Stomach (tissue), 8 donors: ENCODE measurements at regions not wholly inside any gene's neighbourhood (a gene's known extent, or its start where the extent isn't known, plus 50 kb on each side); places are given as distances from the start of the nearest gene placed in this dataset.
"Not testable (repeated sequence)": the region's sequence is repeated elsewhere in the genome, so short reads cannot be mapped to it uniquely, and the experiment has no call there.

Experiments
- DNase-seq, 2 donors: peaks; one replicate each; pipeline versions ENCODE4 v3.0.0 to v3.0.0-alpha.2; 2013 to 2019
- H3K27ac ChIP-seq, 5 donors: fragments of 200-600 bp in 4 of 5; sonication (generic) in 4 of 5; one replicate each; pipeline ENCODE4 v1.5.1; 2013 to 2019; ENCODE audit warnings: mild to moderate bottlenecking in 1 of 5, moderate library complexity in 1 of 5
- H3K27me3 ChIP-seq, 3 donors: fragments of 200-600 bp; sonication (generic); one replicate each; pipeline ENCODE4 v1.5.1; 2017 to 2019; ENCODE audit warnings: mixed run types in 1 of 3
- H3K36me3 ChIP-seq, 4 donors: fragments of 200-600 bp; sonication (generic); 1 replicate in 3 of 4; 2 replicates in 1 of 4; pipeline ENCODE4 v1.5.1; 2016 to 2019
- H3K4me1 ChIP-seq, 4 donors: fragments of 200-600 bp; sonication (generic); one replicate each; pipeline ENCODE4 v1.5.1; 2016 to 2019
- H3K4me3 ChIP-seq, 4 donors: fragments of 200-600 bp; sonication (generic) in 3 of 4; one replicate each; pipeline ENCODE4 v1.5.1; 2016 to 2019; ENCODE audit warnings: mild to moderate bottlenecking in 1 of 4
- H3K9me3 ChIP-seq, 4 donors: fragments of 200-600 bp; sonication (generic); one replicate each; pipeline ENCODE4 v1.5.1; 2016 to 2019
- CTCF ChIP-seq, 7 experiments: fragments of 450-650 bp in 4 of 7; fragments of 200-600 bp in 3 of 7; sonication (generic) in 3 of 7; IDR thresholded peaks; one replicate each; pipeline ENCODE4 v1.5.1; 2016 to 2019; ENCODE audit warnings: antibody characterized with exemption in 7 of 7, control low read depth in 2 of 7, mild to moderate bottlenecking in 1 of 7
- EP300 ChIP-seq: sonication (generic); formaldehyde crosslinking; IDR thresholded peaks from one replicate; pipeline ENCODE4 v1.6.1; 2017; ENCODE audit warnings: antibody characterized with exemption
- POLR2A ChIP-seq, 4 donors: fragments of 450-650 bp; IDR thresholded peaks; one replicate each; pipeline ENCODE4 v1.6.1; 2016; ENCODE audit warnings: antibody characterized with exemption in 4 of 4, control low read depth in 2 of 4, mild to moderate bottlenecking in 1 of 4, moderate library complexity in 1 of 4
- POLR2AphosphoS5 ChIP-seq, 3 donors: sonication (generic); formaldehyde crosslinking; IDR thresholded peaks; one replicate each; pipeline ENCODE4 v1.6.1; 2016; ENCODE audit warnings: antibody characterized with exemption in 3 of 3
- WGBS, 5 donors: extraction: QIAGEN DNeasy Blood & Tissue Kit in 3 of 5; methylation state at CpG; one replicate each; pipeline versions ENCODE4 v1.1.5 to v1.1.7; 2013 to 2018; 5-methylcytosine and 5-hydroxymethylcytosine counted together
- intact Hi-C: fragments of 100-400 bp; cut with DNase I; formaldehyde crosslinking; loops from one replicate; pipeline ENCODE4 v1.15.1; 2023; ENCODE audit warnings: low total_unique reads
- donor health status: healthy with polysubstance abuse.
- donor health status: Bipolar disorder and iron deficiency.
- donor health status: healthy.

- no peak for TF ChIP-seq POLR2A (IDR thresholded peaks at IDR 0.05)
- TF ChIP-seq EP300, result no peak
- intact Hi-C loops, result no loop called here
- H3K4me3 ChIP-seq, result no peak overlapping the region
- no peak overlapping the region for H3K27ac ChIP-seq
- H3K4me1 ChIP-seq, result no peaks in the 10 kb centered on the region
- DNase-seq, result no peak
- no peaks in the 10 kb centered on the region for H3K27me3 ChIP-seq
- 92 to 97% (median 93%) methylated on average over 2 of the region's 2 CpGs for WGBS, 5 donors
- no peaks in the 10 kb centered on the region for H3K9me3 ChIP-seq
- no peaks in the 10 kb centered on the region for H3K36me3 ChIP-seq
These were observed 424.9 kb downstream of the SH2D1A start for GRCh38 chrX:124771292-124771691.

DNA sequence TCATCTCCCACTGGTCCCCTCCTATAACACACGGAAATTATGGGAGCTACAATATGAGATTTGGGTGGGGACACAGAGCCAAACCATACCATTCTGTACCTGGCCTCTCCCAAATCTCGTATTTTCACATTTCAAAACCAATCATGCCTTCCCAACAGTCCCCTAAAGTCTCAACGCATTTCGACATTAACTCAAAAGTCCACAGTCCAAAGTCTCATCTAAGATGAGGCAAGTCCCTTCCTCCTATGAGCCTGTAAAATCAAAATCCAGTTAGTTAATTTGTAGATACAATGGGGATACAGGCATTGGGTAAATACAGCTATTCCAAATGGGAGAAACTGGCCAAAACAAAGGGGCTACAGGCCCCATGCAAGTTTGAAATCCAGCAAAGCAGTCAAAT, 441.9 kb downstream of the SH2D1A start:
- not testable (repeated sequence) for H3K36me3 ChIP-seq

DNA sequence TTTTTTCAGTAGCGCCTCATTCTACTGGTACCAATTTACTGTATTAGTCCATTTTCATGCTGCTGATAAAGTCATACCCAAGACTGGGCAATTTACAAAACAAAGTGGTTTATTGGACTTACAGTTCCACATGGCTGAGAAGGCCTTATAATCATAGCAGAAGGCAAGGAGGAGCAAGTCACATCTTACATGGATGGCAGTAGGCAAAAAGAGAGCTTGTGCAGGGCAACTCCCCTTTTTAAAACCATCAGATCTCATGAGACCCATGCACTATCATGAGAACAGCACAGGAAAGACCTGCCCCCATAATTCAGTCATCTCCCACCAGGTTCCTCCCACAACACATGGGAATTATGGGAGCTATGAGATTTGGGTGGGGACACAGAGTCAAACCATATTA, 443.5 kb downstream of the SH2D1A start:
- intact Hi-C loops, result not testable (repeated sequence)
- WGBS, 5 donors, result 93 to 100% (median 98%) methylated on average over 1 of the region's 1 CpG

More for the DNA sequence above, 441.9 kb downstream of the SH2D1A start:
- H3K4me1 ChIP-seq, H3K27me3 ChIP-seq, DNase-seq, H3K9me3 ChIP-seq, H3K4me3 ChIP-seq, H3K27ac ChIP-seq, intact Hi-C loops: not testable (repeated sequence)
- WGBS, 5 donors, result 66 to 94% (median 79%) methylated on average over 4 of the region's 4 CpGs

DNA sequence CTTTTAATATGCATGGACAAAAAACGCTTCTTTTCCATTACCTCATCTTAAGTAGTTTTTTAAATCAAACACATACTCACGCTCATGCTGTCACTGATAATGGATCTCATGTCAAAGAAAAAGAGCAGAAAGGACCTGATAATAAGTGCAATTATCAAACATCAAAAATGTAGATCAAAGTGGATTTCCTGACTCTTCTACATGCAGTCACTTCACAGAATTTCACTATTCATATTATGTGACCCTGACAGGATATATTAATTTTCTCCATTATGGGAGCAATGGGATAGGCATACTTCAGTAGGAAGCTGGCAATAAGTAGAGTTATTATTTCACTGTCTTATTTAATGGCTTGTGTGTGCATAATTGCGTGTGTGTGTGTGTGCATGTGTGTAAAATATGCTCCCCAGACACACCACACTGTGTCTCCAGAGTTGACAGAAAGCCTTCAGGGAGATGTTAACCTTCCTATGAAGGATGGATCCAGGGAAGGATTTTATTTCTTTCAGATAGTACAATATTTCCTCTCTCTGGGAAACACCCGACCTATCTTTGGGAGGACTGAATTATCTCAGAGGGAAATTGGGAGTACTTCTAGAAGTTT, 445.2 kb downstream of the SH2D1A start:
- intact Hi-C loops, result no loop called here
- no peak for TF ChIP-seq CTCF (IDR thresholded peaks at IDR 0.05)
- no peak for TF ChIP-seq POLR2A (IDR thresholded peaks at IDR 0.05)
- no peak for TF ChIP-seq EP300
- TF ChIP-seq POLR2AphosphoS5 (IDR thresholded peaks at IDR 0.05), result no peak
- DNase-seq, result no peak
- Histone ChIP-seq H3K36me3 (no peaks in the 10 kb centered on the region), H3K27me3 (no peaks in the 10 kb centered on the region), H3K9me3 (peaks cover 0 to 10% (median 0%) of the 10 kb centered on the region in 4 donors), H3K27ac (no peak overlapping the region), H3K4me1 (no peaks in the 10 kb centered on the region), H3K4me3 (no peak overlapping the region)
- WGBS, 5 donors, result 49 to 77% (median 66%) methylated on average over 4 of the region's 4 CpGs

More for the DNA sequence above, 443.5 kb downstream of the SH2D1A start:
- H3K36me3 ChIP-seq, H3K27ac ChIP-seq, H3K9me3 ChIP-seq, H3K4me1 ChIP-seq, H3K27me3 ChIP-seq, H3K4me3 ChIP-seq, DNase-seq: not testable (repeated sequence)

GRCh38 chrX:124796989-124797388, 450.6 kb downstream of the SH2D1A start:
- intact Hi-C loops, result no loop called here
- Histone ChIP-seq H3K27me3 (no peaks in the 10 kb centered on the region), H3K4me1 (no peaks in the 10 kb centered on the region), H3K36me3 (no peaks in the 10 kb centered on the region), H3K4me3 (no peak overlapping the region), H3K9me3 (peaks cover 0 to 18% (median 5%) of the 10 kb centered on the region in 4 donors), H3K27ac (no peak overlapping the region)
- TF ChIP-seq POLR2A (IDR thresholded peaks at IDR 0.05) (no peak), EP300 (no peak), CTCF (IDR thresholded peaks at IDR 0.05) (no peak), POLR2AphosphoS5 (IDR thresholded peaks at IDR 0.05) (no peak)
- 47 to 82% (median 69%) methylated on average over 3 of the region's 3 CpGs for WGBS, 5 donors
- DNase-seq, result no peak

DNA sequence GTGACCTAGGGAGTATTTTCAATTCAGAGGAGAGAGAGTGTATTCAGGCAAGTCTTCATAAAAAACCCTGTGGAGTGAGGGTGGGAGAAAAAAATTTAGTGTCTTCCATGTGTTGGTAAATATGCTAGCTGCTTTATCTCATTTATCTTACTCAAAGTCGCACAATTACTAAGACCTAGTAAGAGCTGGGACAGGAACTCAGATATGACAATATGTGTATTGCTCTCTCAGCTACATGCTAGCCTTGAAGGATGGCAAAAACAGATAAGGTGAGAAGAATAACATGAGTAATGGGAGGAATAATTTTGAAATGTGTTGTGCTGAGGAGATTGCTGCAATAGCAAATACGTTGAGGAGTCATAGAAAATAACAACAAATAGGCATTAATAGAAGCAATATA, 458.6 kb downstream of the SH2D1A start:
- no peak for DNase-seq
- H3K9me3 ChIP-seq, result peaks cover 0 to 11% (median 0%) of the 10 kb centered on the region in 4 donors
- no peak for TF ChIP-seq CTCF (IDR thresholded peaks at IDR 0.05)
- TF ChIP-seq POLR2AphosphoS5 (IDR thresholded peaks at IDR 0.05), result no peak
- H3K4me1 ChIP-seq, result no peaks in the 10 kb centered on the region
- WGBS, 5 donors, result 53 to 76% (median 58%) methylated on average over 2 of the region's 2 CpGs
- no peak overlapping the region for H3K27ac ChIP-seq
- H3K27me3 ChIP-seq, result no peaks in the 10 kb centered on the region
- intact Hi-C loops, result no loop called here
- no peak overlapping the region for H3K4me3 ChIP-seq
- no peaks in the 10 kb centered on the region for H3K36me3 ChIP-seq
